Activated CD8-positive, alpha-beta T cell treated with anti-CD3 and anti-CD28 coated beads for 36 hours (primary cell): ENCODE measurements at regions not wholly inside any gene's neighbourhood (a gene's known extent, or its start where the extent isn't known, plus 50 kb on each side); places are given as distances from the start of the nearest gene placed in this dataset.
"Not testable (repeated sequence)": the region's sequence is repeated elsewhere in the genome, so short reads cannot be mapped to it uniquely, and the experiment has no call there.

ENCODE experiments used
- ATAC-seq: fragments of 200-7000 bp; cut with Tn5 transposase; one replicate; pipeline ENCODE4 v1.10.0; 2021; ENCODE audit warnings: mild to moderate bottlenecking, moderate library complexity
- CTCF ChIA-PET: fragments of 350-600 bp; sonication (Branson Sonifier 250); formaldehyde crosslinking; loops from one replicate; lab custom pipeline; 2021; ENCODE audit warnings: antibody characterized with exemption; lab: Charles Lee
- POLR2A ChIA-PET: fragments of 350-600 bp; sonication (Branson Sonifier 250); formaldehyde crosslinking; loops from one replicate; lab custom pipeline; 2021; ENCODE audit warnings: antibody characterized with exemption; lab: Charles Lee
- DNase-seq: peaks from one replicate; pipeline ENCODE4 v3.0.0-alpha.2; 2020
- H3K27ac Mint-ChIP-seq: one replicate; pipeline ENCODE4 v1.8.0; 2021; ENCODE audit warnings: mild to moderate bottlenecking, mixed read lengths
- H3K27me3 Mint-ChIP-seq: one replicate; pipeline ENCODE4 v1.8.0; 2021; ENCODE audit warnings: mixed read lengths
- H3K36me3 Mint-ChIP-seq: one replicate; pipeline ENCODE4 v1.8.0; 2021; ENCODE audit warnings: low read depth, mixed read lengths
- H3K4me1 Mint-ChIP-seq: one replicate; pipeline ENCODE4 v1.8.0; 2021; ENCODE audit warnings: low read depth, mixed read lengths
- H3K4me3 Mint-ChIP-seq: one replicate; pipeline ENCODE4 v1.8.0; 2021; ENCODE audit warnings: mild to moderate bottlenecking, moderate library complexity, mixed read lengths
- H3K9me3 Mint-ChIP-seq: one replicate; pipeline ENCODE4 v1.8.0; 2021; ENCODE audit warnings: mixed read lengths
- intact Hi-C: fragments of 100-400 bp; cut with micrococcal nuclease; formaldehyde crosslinking; loops from one replicate; pipeline ENCODE4 v1.10.0; 2022
- TF ChIP-seq, protein P1 (sequence below): fragments of 200-600 bp; IDR thresholded peaks from one replicate; pipeline ENCODE4 v1.8.0; 2022; ENCODE audit warnings: antibody characterized with exemption, mild to moderate bottlenecking

DNA sequence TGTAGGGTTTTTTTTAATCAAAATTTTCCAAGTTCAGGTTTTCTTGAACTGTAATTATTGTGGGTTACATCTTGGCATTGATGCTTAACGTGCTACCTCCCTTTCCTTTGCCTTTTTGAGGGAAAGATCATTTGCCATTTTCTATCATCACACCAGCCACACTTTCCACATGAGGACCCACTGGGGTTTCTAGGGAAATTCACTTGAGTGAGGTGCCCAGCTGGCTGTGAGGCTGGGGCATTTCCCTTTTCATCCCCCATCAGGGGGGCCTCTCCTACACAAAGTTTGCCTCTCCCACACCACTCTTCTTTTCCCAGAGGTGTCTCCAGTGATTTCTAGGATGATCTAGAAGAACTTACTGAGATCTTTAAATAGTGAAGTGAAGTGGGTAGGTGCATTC, 335.7 kb downstream of the BMP4 start:
- TF ChIP-seq, protein P1, sequence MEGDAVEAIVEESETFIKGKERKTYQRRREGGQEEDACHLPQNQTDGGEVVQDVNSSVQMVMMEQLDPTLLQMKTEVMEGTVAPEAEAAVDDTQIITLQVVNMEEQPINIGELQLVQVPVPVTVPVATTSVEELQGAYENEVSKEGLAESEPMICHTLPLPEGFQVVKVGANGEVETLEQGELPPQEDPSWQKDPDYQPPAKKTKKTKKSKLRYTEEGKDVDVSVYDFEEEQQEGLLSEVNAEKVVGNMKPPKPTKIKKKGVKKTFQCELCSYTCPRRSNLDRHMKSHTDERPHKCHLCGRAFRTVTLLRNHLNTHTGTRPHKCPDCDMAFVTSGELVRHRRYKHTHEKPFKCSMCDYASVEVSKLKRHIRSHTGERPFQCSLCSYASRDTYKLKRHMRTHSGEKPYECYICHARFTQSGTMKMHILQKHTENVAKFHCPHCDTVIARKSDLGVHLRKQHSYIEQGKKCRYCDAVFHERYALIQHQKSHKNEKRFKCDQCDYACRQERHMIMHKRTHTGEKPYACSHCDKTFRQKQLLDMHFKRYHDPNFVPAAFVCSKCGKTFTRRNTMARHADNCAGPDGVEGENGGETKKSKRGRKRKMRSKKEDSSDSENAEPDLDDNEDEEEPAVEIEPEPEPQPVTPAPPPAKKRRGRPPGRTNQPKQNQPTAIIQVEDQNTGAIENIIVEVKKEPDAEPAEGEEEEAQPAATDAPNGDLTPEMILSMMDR: no peak
- Mint-ChIP-seq H3K4me3 (no peak overlapping the region), H3K27ac (no peak overlapping the region), H3K27me3 (no peaks in the 10 kb centered on the region), H3K4me1 (no peaks in the 10 kb centered on the region), H3K9me3 (no peaks in the 10 kb centered on the region), H3K36me3 (no peaks in the 10 kb centered on the region)
- POLR2A ChIA-PET: no interaction called here
- CTCF ChIA-PET: no interaction called here
- intact Hi-C loops: no loop called here
- DNase-seq (no peak), ATAC-seq (no peak)

DNA sequence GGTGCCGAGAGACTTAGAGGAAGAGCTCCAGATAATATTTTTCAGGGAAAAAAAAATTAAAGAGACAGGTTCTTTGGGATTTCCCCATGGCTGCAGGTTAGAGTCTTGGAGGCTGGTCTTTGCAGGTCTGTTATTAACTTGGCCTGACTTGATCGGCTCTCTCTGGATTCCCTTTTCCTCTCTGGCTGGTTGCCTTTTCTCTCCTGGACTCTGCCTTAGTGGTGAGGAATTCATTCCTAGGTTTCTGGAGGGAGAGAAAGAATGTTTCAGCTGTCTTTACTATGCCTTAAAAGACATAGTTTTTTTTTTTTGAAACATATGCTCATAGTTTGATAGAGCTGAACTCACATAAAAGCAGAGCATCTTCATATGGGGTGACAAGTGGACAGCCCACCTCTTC, 336.3 kb downstream of the BMP4 start:
- H3K4me3 Mint-ChIP-seq: no peak overlapping the region
- CTCF ChIA-PET: no interaction called here
- H3K9me3 Mint-ChIP-seq: no peaks in the 10 kb centered on the region
- intact Hi-C loops: no loop called here
- H3K27ac Mint-ChIP-seq: no peak overlapping the region
- H3K36me3 Mint-ChIP-seq: no peaks in the 10 kb centered on the region
- H3K4me1 Mint-ChIP-seq: no peaks in the 10 kb centered on the region
- no peaks in the 10 kb centered on the region for H3K27me3 Mint-ChIP-seq
- TF ChIP-seq, protein P1: no peak
- POLR2A ChIA-PET: no interaction called here
- DNase-seq (no peak), ATAC-seq (no peak)

DNA sequence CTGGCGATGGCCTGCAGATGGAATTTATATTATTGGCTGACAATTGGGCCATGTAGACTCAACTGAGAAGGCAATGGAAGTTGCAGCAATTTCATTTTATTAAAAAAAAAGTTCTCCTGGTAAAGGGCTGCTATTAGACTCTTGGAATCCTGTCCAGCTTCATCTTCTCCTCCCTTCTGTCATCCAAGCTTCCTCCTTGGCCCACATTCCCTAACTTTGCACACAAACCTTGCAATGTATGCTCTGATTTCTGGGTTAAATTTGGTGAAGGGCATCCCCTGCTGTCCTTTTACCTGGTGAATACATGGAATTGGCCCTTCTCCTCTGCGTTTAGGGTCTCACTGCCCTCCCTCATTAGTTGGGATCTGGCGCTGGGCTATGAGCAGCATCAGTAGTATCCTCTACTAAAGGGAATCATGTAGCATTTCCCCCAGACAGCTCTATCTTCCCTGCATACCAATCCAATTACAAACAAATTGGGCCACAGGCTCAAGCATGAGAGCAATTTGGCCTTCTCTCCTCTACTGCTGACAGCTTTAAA, 336.9 kb downstream of the BMP4 start:
- Mint-ChIP-seq H3K27ac (no peak overlapping the region), H3K4me1 (no peaks in the 10 kb centered on the region), H3K9me3 (no peaks in the 10 kb centered on the region), H3K27me3 (no peaks in the 10 kb centered on the region), H3K4me3 (no peak overlapping the region), H3K36me3 (no peaks in the 10 kb centered on the region)
- TF ChIP-seq, protein P1: no peak
- no peak for DNase-seq
- CTCF ChIA-PET: no interaction called here
- ATAC-seq: no peak
- POLR2A ChIA-PET: no interaction called here
- intact Hi-C loops: no loop called here

DNA sequence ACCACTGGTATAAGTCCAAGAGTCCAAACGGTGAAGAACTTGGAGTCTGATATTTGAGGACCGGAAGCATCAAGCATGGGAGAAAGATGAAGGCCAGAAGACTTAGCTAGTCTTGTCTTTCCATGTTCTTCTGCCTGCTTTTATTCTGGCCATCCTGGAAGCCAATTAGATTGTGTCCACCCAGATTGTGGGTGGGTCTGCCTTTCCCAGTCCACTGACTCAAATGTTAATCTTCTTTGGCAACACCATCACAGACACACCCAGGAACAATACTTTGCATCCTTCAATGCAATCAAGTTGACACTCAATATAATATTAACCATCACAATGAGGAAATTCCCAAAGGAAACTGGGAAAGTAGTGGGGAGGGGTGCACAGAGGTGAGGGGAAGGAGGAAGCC, 340.1 kb downstream of the BMP4 start:
- CTCF ChIA-PET, H3K9me3 Mint-ChIP-seq, intact Hi-C loops, POLR2A ChIA-PET, H3K36me3 Mint-ChIP-seq, H3K4me3 Mint-ChIP-seq, H3K4me1 Mint-ChIP-seq, H3K27ac Mint-ChIP-seq, H3K27me3 Mint-ChIP-seq, DNase-seq, ATAC-seq: not testable (repeated sequence)

DNA sequence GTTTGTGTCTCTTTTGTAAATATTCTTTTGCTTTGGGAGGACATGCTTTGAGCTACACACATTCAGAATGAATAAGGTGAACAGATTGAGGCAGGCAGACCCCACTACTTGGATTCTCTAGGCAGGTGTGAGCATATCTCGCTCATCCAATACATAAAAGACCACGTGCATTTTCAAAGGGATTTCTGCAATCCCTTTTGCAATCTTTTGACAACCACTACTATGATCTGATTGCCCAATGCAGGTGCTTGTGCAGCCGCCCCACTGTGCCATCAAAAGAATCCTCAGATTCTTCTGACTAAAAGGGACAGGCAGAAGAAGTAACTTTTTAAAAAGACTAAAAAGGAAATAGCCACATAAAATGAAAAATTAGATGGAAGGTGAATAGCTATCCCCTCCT, 341.4 kb downstream of the BMP4 start:
- intact Hi-C loops: no loop called here
- ChIA-PET POLR2A (no interaction called here), CTCF (no interaction called here)
- H3K9me3 Mint-ChIP-seq: no peaks in the 10 kb centered on the region
- TF ChIP-seq, protein P1: no peak
- H3K4me3 Mint-ChIP-seq: no peak overlapping the region
- no peaks in the 10 kb centered on the region for H3K4me1 Mint-ChIP-seq
- DNase-seq: no peak
- H3K27ac Mint-ChIP-seq: no peak overlapping the region
- no peaks in the 10 kb centered on the region for H3K36me3 Mint-ChIP-seq
- ATAC-seq: no peak
- no peaks in the 10 kb centered on the region for H3K27me3 Mint-ChIP-seq
